Right ventricle myocardium superior (tissue), 1 donor: ENCODE measurements at regions not wholly inside any gene's neighbourhood (a gene's known extent, or its start where the extent isn't known, plus 50 kb on each side); places are given as distances from the start of the nearest gene placed in this dataset.

Source experiments
- ATAC-seq: fragments of 200-7000 bp; cut with Tn5 transposase; one replicate; pipeline ENCODE4 v1.9.1; 2020; ENCODE audit warnings: mild to moderate bottlenecking; ENCODE audit not compliant: poor library complexity
- DNase-seq: peaks from one replicate; pipeline ENCODE4 v3.0.0-alpha.2; 2020
- intact Hi-C: fragments of 100-400 bp; cut with DNase I; formaldehyde crosslinking; loops from one replicate; pipeline ENCODE4 v1.11.2; 2022
- donor health status: DM: no; HTN: yes; CAD: no; lungs with severe emphysema.

- DNase-seq, result no peak
- intact Hi-C loops, result no loop called here
- ATAC-seq, result no peak
These were observed 489.9 kb downstream of the XPNPEP1 start for GRCh38 chr10:109433434-109433833.

DNA sequence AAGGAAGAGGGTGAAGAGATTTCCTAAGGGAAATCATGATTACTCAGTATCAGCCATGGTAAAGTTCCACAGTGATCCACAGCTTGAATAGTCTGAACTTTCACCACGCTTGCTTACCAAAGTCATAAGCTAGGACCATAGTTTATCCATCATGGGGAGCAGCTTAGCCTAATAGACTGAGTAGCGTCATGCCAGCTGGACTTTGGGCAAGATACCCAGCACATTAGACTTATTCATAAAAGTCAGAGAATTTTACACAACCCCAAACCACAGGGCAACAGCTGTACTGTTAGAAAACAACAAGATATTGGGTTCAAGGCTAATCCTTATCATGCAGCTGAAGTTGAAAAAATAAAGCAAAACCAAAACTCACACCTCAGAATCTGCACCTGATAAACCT lies 491.0 kb downstream of the XPNPEP1 start:
- ATAC-seq (no peak), DNase-seq (no peak)
- intact Hi-C loops, result no loop called here

GRCh38 chr10:109430799-109431198 lies 492.5 kb downstream of the XPNPEP1 start:
- intact Hi-C loops, result no loop called here
- DNase-seq (no peak), ATAC-seq (no peak)

DNA sequence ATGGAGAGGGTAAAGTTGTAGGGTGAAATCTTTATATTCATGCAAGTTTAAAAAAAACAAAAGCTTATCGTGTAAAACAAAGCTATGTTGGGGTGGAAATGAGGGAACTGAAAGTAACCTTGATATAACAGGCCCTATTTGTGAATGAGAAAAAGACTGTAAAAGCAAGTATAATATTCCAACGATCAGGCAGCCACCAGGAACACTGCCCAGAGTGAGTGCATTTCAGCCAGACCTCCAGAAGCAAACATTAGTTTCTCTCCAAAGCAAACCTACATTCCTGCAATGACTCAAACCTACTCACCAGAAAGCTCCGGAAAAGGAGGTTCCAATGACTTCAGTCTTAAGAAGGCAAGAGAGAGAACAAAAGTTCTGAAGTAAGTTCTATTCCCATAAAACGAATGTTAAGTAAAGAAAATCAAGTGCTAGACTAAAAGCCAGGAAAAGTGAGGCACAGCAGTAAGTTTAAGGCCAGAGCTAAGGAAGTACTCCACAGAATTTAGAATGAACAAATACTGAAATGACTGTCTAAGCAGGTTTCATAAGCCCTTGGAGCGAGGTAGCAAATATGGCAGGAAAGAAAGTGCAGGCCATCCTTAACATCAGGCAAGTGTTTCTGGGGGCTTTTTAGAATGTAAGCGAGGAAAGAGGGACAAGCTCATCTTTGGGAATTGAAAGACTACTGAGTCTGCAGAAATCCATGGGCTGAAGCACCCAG lies 493.1 kb downstream of the XPNPEP1 start:
- ATAC-seq (no peak), DNase-seq (no peak)
- intact Hi-C loops, result no loop called here

GRCh38 chr10:109428775-109429491 lies 494.4 kb downstream of the XPNPEP1 start:
- ATAC-seq (no peak), DNase-seq (no peak)
- intact Hi-C loops, result no loop called here

DNA sequence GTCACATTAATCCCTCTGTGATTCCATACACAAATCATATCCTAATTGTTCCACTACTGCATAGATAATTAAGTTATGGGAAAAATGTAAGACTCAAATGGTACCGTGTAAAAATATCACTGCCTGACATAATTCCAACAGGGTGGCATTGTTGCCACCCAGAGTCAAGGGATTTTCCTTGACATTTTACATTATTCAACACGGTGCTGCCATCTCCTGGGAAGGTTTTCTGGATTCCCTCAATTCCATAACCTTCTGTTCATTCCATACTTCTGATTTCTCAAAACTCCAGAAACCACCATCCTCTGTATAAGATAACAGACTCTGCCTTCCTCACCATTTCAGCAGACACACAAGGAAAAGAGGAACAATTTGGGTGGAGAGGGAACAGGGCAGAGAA lies 495.9 kb downstream of the XPNPEP1 start:
- intact Hi-C loops, result no loop called here
- DNase-seq (no peak), ATAC-seq (no peak)

GRCh38 chr10:109426987-109427386 lies 496.3 kb downstream of the XPNPEP1 start:
- intact Hi-C loops, result no loop called here
- DNase-seq, result no peak

GRCh38 chr10:109418795-109419194 lies 504.5 kb downstream of the XPNPEP1 start:
- intact Hi-C loops, result no loop called here
- DNase-seq, result no peak
- ATAC-seq, result no peak

More at GRCh38 chr10:109426987-109427386, 496.3 kb downstream of the XPNPEP1 start:
- ATAC-seq, result no peak

GRCh38 chr10:109417803-109418202 lies 505.5 kb downstream of the XPNPEP1 start:
- DNase-seq (no peak), ATAC-seq (no peak)
- intact Hi-C loops, result no loop called here

GRCh38 chr10:109412353-109412752 lies 511.0 kb downstream of the XPNPEP1 start:
- intact Hi-C loops, result no loop called here

GRCh38 chr10:109411917-109412316 lies 511.4 kb downstream of the XPNPEP1 start:
- no peak for ATAC-seq
- intact Hi-C loops, result no loop called here

More at GRCh38 chr10:109412353-109412752, 511.0 kb downstream of the XPNPEP1 start:
- DNase-seq (no peak), ATAC-seq (no peak)

DNA sequence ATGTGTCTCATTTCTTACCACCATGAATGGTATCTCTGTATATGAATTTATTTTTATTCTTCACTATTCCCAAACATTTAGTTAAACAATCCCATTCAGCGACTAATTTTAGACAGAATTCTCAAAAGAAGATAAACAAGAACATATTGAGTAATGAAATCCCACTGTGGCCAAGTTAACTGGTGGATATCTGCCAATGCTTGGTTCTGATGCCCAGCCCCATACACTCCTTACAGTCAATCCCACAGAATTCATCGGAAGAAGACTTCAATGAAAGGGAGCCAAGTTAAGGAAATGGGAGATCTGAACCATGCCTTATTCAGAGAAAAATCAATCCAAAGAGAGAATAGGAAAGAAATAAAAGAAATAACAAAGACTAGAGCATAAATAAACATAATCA lies 518.0 kb downstream of the XPNPEP1 start:
- intact Hi-C loops, result no loop called here
- no peak for DNase-seq
- no peak for ATAC-seq

More at GRCh38 chr10:109411917-109412316, 511.4 kb downstream of the XPNPEP1 start:
- no peak for DNase-seq

GRCh38 chr10:109403551-109403950 lies 519.8 kb downstream of the XPNPEP1 start:
- DNase-seq (no peak), ATAC-seq (no peak)
- intact Hi-C loops, result no loop called here

GRCh38 chr10:109393425-109393824 lies 529.9 kb downstream of the XPNPEP1 start:
- no peak for ATAC-seq
- intact Hi-C loops, result no loop called here
- no peak for DNase-seq

GRCh38 chr10:109386921-109387320 lies 536.4 kb downstream of the XPNPEP1 start:
- intact Hi-C loops, result no loop called here
- ATAC-seq, result no peak
- no peak for DNase-seq

DNA sequence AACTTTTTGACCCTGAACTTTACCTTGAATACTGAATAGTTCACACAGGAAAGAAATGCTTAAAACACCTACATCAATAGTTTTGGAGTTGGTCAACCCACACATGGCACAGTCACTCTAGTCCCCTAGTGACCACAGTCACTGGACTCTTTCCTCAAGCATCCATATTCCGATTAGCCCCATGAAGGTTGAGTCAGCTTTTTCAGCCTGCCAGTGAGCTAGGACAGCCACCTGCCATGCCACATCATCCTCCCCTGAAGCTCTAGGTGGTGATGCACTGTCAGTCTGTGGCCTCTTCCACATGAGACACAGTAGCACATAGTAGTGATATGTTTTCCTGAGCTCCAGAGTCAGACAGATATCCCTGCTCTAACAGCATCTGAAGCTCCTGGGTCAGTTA lies 537.2 kb downstream of the XPNPEP1 start:
- no peak for ATAC-seq
- DNase-seq, result no peak
- intact Hi-C loops, result no loop called here

DNA sequence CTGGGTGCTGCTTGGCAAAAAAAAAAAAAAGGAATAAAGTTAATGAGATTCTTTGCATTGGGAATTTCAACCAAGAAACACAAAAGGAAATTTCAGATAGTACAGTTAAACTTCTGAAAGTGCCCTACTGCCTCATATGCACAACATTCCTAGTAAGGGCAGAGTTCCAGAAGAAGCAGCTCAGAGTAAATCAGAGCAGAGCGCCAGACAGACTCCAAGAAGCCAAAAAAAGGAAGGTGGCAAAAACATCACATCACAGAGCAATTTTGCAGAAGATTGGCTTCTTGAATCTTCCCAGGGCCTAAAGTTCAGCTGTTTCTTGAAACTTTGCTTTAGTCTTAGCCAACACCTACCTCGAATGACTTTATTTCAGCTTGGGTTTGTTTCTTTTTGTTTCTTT lies 544.1 kb downstream of the XPNPEP1 start:
- intact Hi-C loops, result no loop called here
- DNase-seq, result no peak
- ATAC-seq, result no peak

DNA sequence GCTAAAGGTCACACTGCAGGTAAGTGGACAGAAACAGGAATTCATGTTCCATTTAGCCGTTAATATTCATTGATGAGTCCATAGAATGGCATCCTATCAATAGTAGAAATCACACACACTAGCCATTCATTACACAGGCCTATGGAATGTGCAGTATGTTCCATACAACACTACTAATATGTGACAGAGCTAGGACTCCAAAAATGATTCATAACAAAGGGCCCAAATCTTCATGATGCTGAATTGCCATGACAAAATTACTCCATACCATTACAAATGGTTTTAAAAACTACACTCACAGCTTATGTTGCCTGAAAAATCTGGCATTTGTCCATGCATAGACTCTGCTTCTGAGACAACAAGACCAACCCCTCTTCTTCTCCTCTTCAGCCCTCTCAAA lies 549.1 kb downstream of the XPNPEP1 start:
- DNase-seq, result no peak
- no peak for ATAC-seq
- intact Hi-C loops, result no loop called here

GRCh38 chr10:109359316-109359715 lies 564.0 kb downstream of the XPNPEP1 start:
- intact Hi-C loops, result no loop called here
- ATAC-seq (no peak), DNase-seq (no peak)

- intact Hi-C loops, result no loop called here
- no peak for DNase-seq
- ATAC-seq, result no peak
These were observed 565.0 kb downstream of the XPNPEP1 start for GRCh38 chr10:109358325-109358724.
